Gastroesophageal sphincter (tissue), 4 donors: ENCODE measurements at regions not wholly inside any gene's neighbourhood (a gene's known extent, or its start where the extent isn't known, plus 50 kb on each side); places are given as distances from the start of the nearest gene placed in this dataset.

Experiments
- ATAC-seq: fragments of 150-250 bp; one replicate; pipeline ENCODE4 v1.9.1; 2016; ENCODE audit warnings: mild to moderate bottlenecking, moderate library complexity
- H3K27ac ChIP-seq, 4 donors: fragments of 200-600 bp; sonication (generic) in 3 of 4; 1 replicate in 3 of 4; 2 replicates in 1 of 4; pipeline ENCODE4 v1.5.1; 2016 to 2019
- H3K27me3 ChIP-seq: fragments of 200-600 bp; sonication (generic); one replicate; pipeline ENCODE4 v1.5.1; 2019
- H3K36me3 ChIP-seq, 2 donors: fragments of 200-600 bp; sonication (generic); one replicate each; pipeline ENCODE4 v1.5.1; 2019; ENCODE audit warnings: control low read depth in 1 of 2
- H3K4me1 ChIP-seq, 3 donors: fragments of 200-600 bp; sonication (generic); 1 replicate in 2 of 3; 2 replicates in 1 of 3; pipeline ENCODE4 v1.5.1; 2016 to 2019; ENCODE audit warnings: control low read depth in 2 of 3
- H3K4me3 ChIP-seq, 2 donors: fragments of 200-600 bp; sonication (generic); one replicate each; pipeline ENCODE4 v1.5.1; 2019; ENCODE audit warnings: mild to moderate bottlenecking in 1 of 2, moderate library complexity in 1 of 2
- H3K9me3 ChIP-seq, 3 donors: fragments of 200-600 bp; sonication (generic); one replicate each; pipeline ENCODE4 v1.5.1; 2017 to 2019; ENCODE audit warnings: control low read depth in 2 of 3
- CTCF ChIP-seq, 4 experiments: fragments of 200-600 bp in 2 of 4; fragments of 450-650 bp in 2 of 4; sonication (generic) in 1 of 4; IDR thresholded peaks; one replicate each; pipeline ENCODE4 v1.5.1; 2017 to 2019; ENCODE audit warnings: antibody characterized with exemption in 4 of 4, mild to moderate bottlenecking in 2 of 4, moderate library complexity in 2 of 4
- EP300 ChIP-seq: sonication (generic); formaldehyde crosslinking; IDR thresholded peaks from one replicate; pipeline ENCODE4 v1.6.1; 2017; ENCODE audit warnings: antibody characterized with exemption, mild to moderate bottlenecking
- POLR2A ChIP-seq, 2 donors: fragments of 450-650 bp; IDR thresholded peaks; one replicate each; pipeline ENCODE4 v1.6.1; 2017; ENCODE audit warnings: antibody characterized with exemption in 2 of 2, mild to moderate bottlenecking in 2 of 2, moderate library complexity in 1 of 2
- POLR2AphosphoS5 ChIP-seq: sonication (generic); formaldehyde crosslinking; IDR thresholded peaks from one replicate; pipeline ENCODE4 v1.6.1; 2017; ENCODE audit warnings: antibody characterized with exemption
- WGBS, 2 donors: methylation state at CpG; one replicate each; pipeline ENCODE4 v1.1.5; 2018; ENCODE audit warnings: low coverage in 1 of 2; 5-methylcytosine and 5-hydroxymethylcytosine counted together

- H3K4me1 ChIP-seq, result peaks cover 0 to 26% (median 5%) of the 10 kb centered on the region in 3 donors
- WGBS, 2 donors, result 50 to 57% methylated on average over 3 of the region's 3 CpGs
- H3K4me3 ChIP-seq, result no peak overlapping the region
- TF ChIP-seq CTCF (IDR thresholded peaks at IDR 0.05), result peak in 1 of 4 experiments; percentile 15
- TF ChIP-seq EP300, result no peak
- H3K27ac ChIP-seq, result no peak overlapping the region
- H3K27me3 ChIP-seq, result no peaks in the 10 kb centered on the region
- no peak for ATAC-seq
- no peaks in the 10 kb centered on the region for H3K36me3 ChIP-seq
- H3K9me3 ChIP-seq, result no peaks in the 10 kb centered on the region
Measured at GRCh38 chr11:100576718-100577021, 110.4 kb upstream of the ARHGAP42 start.

GRCh38 chr11:100578831-100579311, 108.2 kb upstream of the ARHGAP42 start:
- TF ChIP-seq CTCF (IDR thresholded peaks at IDR 0.05) (no peak), POLR2AphosphoS5 (no peak), EP300 (no peak)
- 25 to 30% methylated on average over 5 of the region's 5 CpGs for WGBS, 2 donors
- Histone ChIP-seq H3K4me1 (peaks cover 0 to 22% (median 5%) of the 10 kb centered on the region in 3 donors), H3K27ac (peak overlapping the region in 2 of 4 donors; percentile 32 to 43), H3K4me3 (no peak overlapping the region), H3K36me3 (no peaks in the 10 kb centered on the region), H3K27me3 (no peaks in the 10 kb centered on the region), H3K9me3 (no peaks in the 10 kb centered on the region)
- peak; percentile 45 for ATAC-seq

GRCh38 chr11:100581318-100581717, 105.8 kb upstream of the ARHGAP42 start:
- WGBS, 2 donors, result 71 to 80% methylated on average over 1 to 3 of the region's 4 CpGs
- H3K36me3 ChIP-seq, result no peaks in the 10 kb centered on the region
- no peak overlapping the region for H3K4me3 ChIP-seq
- TF ChIP-seq POLR2A (IDR thresholded peaks at IDR 0.05), result no peak
- TF ChIP-seq POLR2AphosphoS5, result no peak
- no peak for TF ChIP-seq EP300
- TF ChIP-seq CTCF (IDR thresholded peaks at IDR 0.05), result no peak
- no peaks in the 10 kb centered on the region for H3K27me3 ChIP-seq
- H3K27ac ChIP-seq, result no peak overlapping the region
- no peak for ATAC-seq
- H3K9me3 ChIP-seq, result no peaks in the 10 kb centered on the region
- peaks cover 0 to 22% (median 5%) of the 10 kb centered on the region in 3 donors for H3K4me1 ChIP-seq

GRCh38 chr11:100584201-100584985, 102.7 kb upstream of the ARHGAP42 start:
- no peaks in the 10 kb centered on the region for H3K36me3 ChIP-seq
- WGBS, 2 donors, result 81 to 92% methylated on average over 3 of the region's 3 CpGs
- H3K9me3 ChIP-seq, result no peaks in the 10 kb centered on the region
- H3K4me3 ChIP-seq, result no peak overlapping the region
- TF ChIP-seq CTCF (IDR thresholded peaks at IDR 0.05), result no peak
- TF ChIP-seq POLR2A (IDR thresholded peaks at IDR 0.05), result no peak
- no peak for TF ChIP-seq POLR2AphosphoS5
- no peak for TF ChIP-seq EP300
- H3K27me3 ChIP-seq, result no peaks in the 10 kb centered on the region
- H3K4me1 ChIP-seq, result peaks cover 0 to 9% (median 0%) of the 10 kb centered on the region in 3 donors
- H3K27ac ChIP-seq, result no peak overlapping the region
- ATAC-seq, result no peak

- no peak for TF ChIP-seq CTCF (IDR thresholded peaks at IDR 0.05)
- no peak for TF ChIP-seq EP300
- peak; percentile 77 for TF ChIP-seq POLR2AphosphoS5
- no peak overlapping the region for H3K4me3 ChIP-seq
- peak; percentile 80 for ATAC-seq
- H3K36me3 ChIP-seq, result no peaks in the 10 kb centered on the region
- H3K9me3 ChIP-seq, result no peaks in the 10 kb centered on the region
- no peaks in the 10 kb centered on the region for H3K27me3 ChIP-seq
- peaks cover 0 to 9% (median 0%) of the 10 kb centered on the region in 3 donors for H3K4me1 ChIP-seq
- peak overlapping the region in 1 of 4 donors; percentile 4 for H3K27ac ChIP-seq
- WGBS, 2 donors, result 54 to 80% methylated on average over 1 to 2 of the region's 2 CpGs
Measured at GRCh38 chr11:100585728-100586127, 101.4 kb upstream of the ARHGAP42 start.
